GM12873 (cell line): ENCODE measurements at regions not wholly inside any gene's neighbourhood (a gene's known extent, or its start where the extent isn't known, plus 50 kb on each side); places are given as distances from the start of the nearest gene placed in this dataset.

ENCODE experiments used
- CTCF ChIP-seq: IDR thresholded peaks from 2 replicates; pipeline ENCODE4 v1.5.1; 2012; ENCODE audit warnings: low read depth, mild to moderate bottlenecking, moderate library complexity, low read length, control low read depth; ENCODE audit not compliant: insufficient read depth; ENCODE audit errors: missing control alignments

- TF ChIP-seq CTCF, result no peak
Measured at GRCh38 chr6:113763876-113764275, 93.3 kb upstream of the MARCKS start.

- no peak for TF ChIP-seq CTCF
Measured at GRCh38 chr6:113765909-113766308, 91.2 kb upstream of the MARCKS start.

GRCh38 chr6:113767985-113768384 lies 89.2 kb upstream of the MARCKS start:
- TF ChIP-seq CTCF, result no peak

- TF ChIP-seq CTCF, result no peak
Measured at GRCh38 chr6:113772961-113773360, 84.2 kb upstream of the MARCKS start.

- TF ChIP-seq CTCF, result no peak
Measured at GRCh38 chr6:113774127-113774825, 82.9 kb upstream of the MARCKS start.

GRCh38 chr6:113776998-113777397 lies 80.1 kb upstream of the MARCKS start:
- no peak for TF ChIP-seq CTCF

- no peak for TF ChIP-seq CTCF
Measured at GRCh38 chr6:113777601-113778000, 79.5 kb upstream of the MARCKS start.
